K562 (cell line): ENCODE measurements at regions not wholly inside any gene's neighbourhood (a gene's known extent, or its start where the extent isn't known, plus 50 kb on each side); places are given as distances from the start of the nearest gene placed in this dataset.

Experiments
- CBFA2T3 ChIP-seq: fragments of 450-650 bp; IDR thresholded peaks from 2 replicates; pipeline ENCODE4 v1.6.1; 2017
- CBX8 ChIP-seq: fragments of 200-600 bp; sonication (generic); IDR thresholded peaks from 2 replicates; pipeline ENCODE4 v1.6.1; 2012; ENCODE audit warnings: borderline replicate concordance, mixed run types, low read depth, mild to moderate bottlenecking, moderate library complexity, mixed read lengths, low read length, control low read depth, inconsistent platforms; ENCODE audit not compliant: poor library complexity, severe bottlenecking; ENCODE audit errors: extremely low read depth
- CHD2 ChIP-seq: IDR thresholded peaks from 2 replicates; pipeline ENCODE4 v1.6.1; 2011; ENCODE audit warnings: low read depth, low read length
- CXXC5 ChIP-seq: fragments of 250-450 bp; sonication (Bioruptor Pico); IDR thresholded peaks from 2 replicates; pipeline ENCODE4 v1.8.0; 2022; ENCODE audit warnings: inconsistent platforms, mild to moderate bottlenecking, moderate library complexity
- DPF2 ChIP-seq: fragments of 450-650 bp; IDR thresholded peaks from 2 replicates; pipeline ENCODE4 v1.6.1; 2016
- EWSR1 ChIP-seq: fragments of 450-650 bp; IDR thresholded peaks from 2 replicates; pipeline ENCODE4 v1.6.1; 2018; ENCODE audit warnings: borderline replicate concordance, mild to moderate bottlenecking, low read depth, moderate library complexity; ENCODE audit not compliant: partially characterized antibody
- HMBOX1 ChIP-seq: sonication (generic); IDR thresholded peaks from 2 replicates; pipeline ENCODE4 v1.6.1; 2016
- HMGXB4 ChIP-seq: sonication (generic); formaldehyde crosslinking; IDR thresholded peaks from 2 replicates; pipeline ENCODE4 v1.8.1; 2023; ENCODE audit warnings: mild to moderate bottlenecking, missing genetic modification reagents
- HNRNPUL1 ChIP-seq: fragments of 200-400 bp; formaldehyde crosslinking; IDR thresholded peaks from 2 replicates; pipeline ENCODE4 v1.6.1; 2017; ENCODE audit warnings: low read length
- ILK ChIP-seq: fragments of 450-650 bp; IDR thresholded peaks from 2 replicates; pipeline ENCODE4 v1.6.1; 2016; ENCODE audit warnings: missing genetic modification characterization, low read depth, mild to moderate bottlenecking, missing compliant biosample characterization, moderate library complexity, borderline replicate concordance
- KLF1 ChIP-seq: fragments of 450-650 bp; IDR thresholded peaks from 2 replicates; pipeline ENCODE4 v1.6.1; 2016; ENCODE audit warnings: missing genetic modification characterization, missing compliant biosample characterization
- L3MBTL2 ChIP-seq: fragments of 450-650 bp; IDR thresholded peaks from 2 replicates; pipeline ENCODE4 v1.6.1; 2016; ENCODE audit warnings: mild to moderate bottlenecking, moderate library complexity
- NCOA6 ChIP-seq: fragments of 450-650 bp; IDR thresholded peaks from 2 replicates; pipeline ENCODE4 v1.6.1; 2017; ENCODE audit warnings: mild to moderate bottlenecking
- NR2F6 ChIP-seq: fragments of 450-650 bp; formaldehyde crosslinking; IDR thresholded peaks from 2 replicates; pipeline ENCODE4 v1.4.0; 2020; ENCODE audit warnings: mild to moderate bottlenecking
- SMAD3 ChIP-seq: fragments of 450-650 bp; formaldehyde crosslinking; conservative IDR thresholded peaks from 2 replicates; pipeline ENCODE4 v1.4.0; 2020; ENCODE audit warnings: mild to moderate bottlenecking
- SNIP1 ChIP-seq: fragments of 450-650 bp; IDR thresholded peaks from 2 replicates; pipeline ENCODE4 v1.7.1; 2017; ENCODE audit warnings: low read depth, mild to moderate bottlenecking
- TCF7 ChIP-seq: sonication (generic); IDR thresholded peaks from 2 replicates; pipeline ENCODE4 v1.6.1; 2016; ENCODE audit warnings: antibody characterized with exemption, borderline replicate concordance
- ZKSCAN8 ChIP-seq: fragments of 200-800 bp; sonication (Bioruptor generic); IDR thresholded peaks from 2 replicates; pipeline ENCODE4 v1.6.1; 2016; ENCODE audit warnings: missing genetic modification characterization, missing compliant biosample characterization
- ZNF134 ChIP-seq: fragments of 250-450 bp; sonication (Bioruptor Pico); conservative IDR thresholded peaks from 2 replicates; pipeline ENCODE4 v1.4.0; 2020
- ZNF224 ChIP-seq: sonication (generic); formaldehyde crosslinking; IDR thresholded peaks from 2 replicates; pipeline ENCODE4 v1.8.0; 2022; ENCODE audit warnings: mild to moderate bottlenecking, missing genetic modification reagents
- ZNF277 ChIP-seq: fragments of 250-450 bp; sonication (Bioruptor Pico); IDR thresholded peaks from 2 replicates; pipeline ENCODE4 v1.8.0; 2022; ENCODE audit warnings: inconsistent platforms, mild to moderate bottlenecking, moderate library complexity, borderline replicate concordance
- ZNF282 ChIP-seq: sonication (generic); formaldehyde crosslinking; IDR thresholded peaks from 2 replicates; pipeline ENCODE4 v1.8.1; 2023; ENCODE audit warnings: missing genetic modification reagents
- ZNF324 ChIP-seq: fragments of 250-450 bp; sonication (Bioruptor Pico); IDR thresholded peaks from 2 replicates; pipeline ENCODE4 v1.4.0; 2020; ENCODE audit warnings: mild to moderate bottlenecking
- ZNF444 ChIP-seq: fragments of 250-450 bp; sonication (Bioruptor Pico); IDR thresholded peaks from 2 replicates; pipeline ENCODE4 v1.4.0; 2020; ENCODE audit warnings: mild to moderate bottlenecking, moderate library complexity
- ZNF561 ChIP-seq: fragments of 450-650 bp; formaldehyde crosslinking; conservative IDR thresholded peaks from 2 replicates; pipeline ENCODE4 v1.4.0; 2020; ENCODE audit warnings: mild to moderate bottlenecking, moderate library complexity
- ZNF655 ChIP-seq: fragments of 250-450 bp; sonication (Bioruptor Pico); IDR thresholded peaks from 2 replicates; pipeline ENCODE4 v1.5.0; 2021

GRCh38 chr10:21173802-21174714 is 276.9 kb upstream of the NEBL start (continued):
- TF ChIP-seq HMGXB4 (CRISPR knock-in tag) (peak; percentile 78; the same call in 1 of the 2 replicates), L3MBTL2 (no peak; the same call in 1 of the 2 replicates), HNRNPUL1 (no peak), CBX8 (no peak), HMBOX1 (no peak), TCF7 (no peak), NR2F6 (no peak), ZNF282 (CRISPR knock-in tag) (no peak), CHD2 (no peak), CBFA2T3 (no peak), ZNF134 (CRISPR knock-in tag) (no peak), KLF1 (tag) (no peak), ZNF224 (CRISPR knock-in tag) (no peak), CXXC5 (peak; percentile 65), EWSR1 (no peak), ZNF324 (CRISPR knock-in tag) (no peak), ZNF444 (CRISPR knock-in tag) (0 out of 2 replicates have a peak, but pooled peaks have one; percentile 41), SNIP1 (no peak), DPF2 (no peak), ZNF655 (CRISPR knock-in tag) (no peak), ILK (tag) (no peak), ZKSCAN8 (CRISPR knock-in tag) (no peak), ZNF277 (no peak), SMAD3 (CRISPR knock-in tag) (no peak), ZNF561 (CRISPR knock-in tag) (no peak), NCOA6 (no peak)
